ENCODE measurements at regions not wholly inside any gene's neighbourhood (a gene's known extent, or its start where the extent isn't known, plus 50 kb on each side); places are given as distances from the start of the nearest gene placed in this dataset.

DNA sequence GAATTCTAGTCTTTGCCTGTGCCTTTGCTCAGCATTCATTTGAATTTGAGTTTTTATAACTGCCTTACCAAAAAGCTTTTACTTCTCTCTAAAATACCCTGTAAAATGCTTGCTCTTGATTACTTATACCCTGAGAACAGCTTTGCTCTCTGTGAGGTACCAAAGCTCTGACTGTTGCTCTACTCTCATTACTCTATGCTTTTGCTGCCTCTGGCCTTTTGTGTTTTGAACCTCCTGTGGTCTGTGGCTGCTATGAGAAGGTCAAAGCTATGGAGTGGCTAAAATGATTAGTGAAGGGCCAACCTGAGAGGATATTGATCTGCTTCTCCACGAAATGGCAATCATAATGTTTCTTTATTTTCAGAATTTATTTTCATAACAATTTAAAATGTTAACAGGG, 375.6 kb upstream of the IMPG1 start:
- DNase-seq (no peak), ATAC-seq (ENCODE audit: poor library complexity) (no peak)
- intact Hi-C loops (cut with DNase I), result no loop called here

- no peak for DNase-seq
- ATAC-seq (ENCODE audit: poor library complexity), result no peak
- intact Hi-C loops (cut with DNase I), result no loop called here
Measured at GRCh38 chr6:76441875-76442274, 369.4 kb upstream of the IMPG1 start.

DNA sequence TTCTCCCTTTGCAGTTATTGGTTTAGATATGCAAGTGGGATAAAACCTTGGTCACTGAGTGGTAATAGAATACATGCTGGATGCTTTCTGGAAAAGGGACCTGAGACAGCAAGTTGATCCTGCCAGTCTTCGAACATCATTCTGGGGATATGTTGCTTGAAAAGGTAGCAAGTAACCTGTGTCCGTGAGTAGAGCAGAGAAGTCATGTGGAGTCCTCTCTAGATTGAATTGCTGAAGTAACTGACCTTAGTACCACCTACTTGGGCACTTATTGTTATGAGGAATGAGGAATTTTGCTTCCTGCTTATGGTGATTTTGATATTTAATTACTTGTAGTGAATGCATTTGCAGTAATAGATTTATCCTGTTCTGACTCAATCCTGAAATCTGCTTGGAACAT, 367.3 kb upstream of the IMPG1 start:
- intact Hi-C loops (cut with DNase I), result no loop called here
- ATAC-seq (ENCODE audit: poor library complexity) (no peak), DNase-seq (no peak)

DNA sequence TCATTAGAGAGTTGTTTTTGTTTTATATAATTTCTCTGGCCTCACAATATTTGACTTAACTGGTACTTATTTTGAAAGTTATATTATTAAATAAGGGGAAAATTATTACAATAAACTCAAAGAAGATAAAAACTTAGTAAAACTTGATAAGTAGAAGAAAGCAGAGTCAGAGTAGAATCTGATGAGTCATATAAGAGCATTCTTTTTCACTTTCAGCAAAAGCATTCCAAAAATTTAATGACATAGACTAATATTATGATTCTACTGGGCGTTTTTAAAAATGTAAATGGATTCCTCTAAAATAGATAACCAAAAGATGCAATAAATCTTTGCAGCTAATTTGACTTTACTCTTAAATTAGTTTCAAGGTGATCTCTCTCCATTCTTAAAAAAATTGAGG, 366.3 kb upstream of the IMPG1 start:
- intact Hi-C loops (cut with DNase I), result no loop called here
- ATAC-seq (ENCODE audit: poor library complexity), result no peak

DNA sequence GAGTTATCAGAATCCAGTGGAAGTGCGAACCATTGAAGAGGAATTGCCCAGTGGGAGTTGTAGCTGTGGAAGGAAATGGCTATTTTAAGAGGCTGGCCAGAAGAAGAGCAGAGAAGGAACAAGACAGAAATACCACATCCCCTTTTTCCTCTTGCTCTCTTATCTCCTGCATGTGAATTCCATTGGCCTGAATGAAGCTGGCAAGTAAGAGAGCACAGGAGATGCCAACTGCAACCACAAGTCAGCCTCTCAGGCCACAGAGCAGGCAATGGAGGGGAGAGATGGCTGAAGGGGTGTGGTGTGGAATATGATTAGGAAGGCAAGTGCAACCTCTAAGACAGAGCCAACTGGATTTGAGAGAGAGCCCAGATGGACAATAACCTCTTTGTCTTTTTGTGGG, 362.7 kb upstream of the IMPG1 start:
- intact Hi-C loops (cut with DNase I), result no loop called here
- DNase-seq (no peak), ATAC-seq (ENCODE audit: poor library complexity) (no peak)

More for the DNA sequence above, 366.3 kb upstream of the IMPG1 start:
- no peak for DNase-seq

GRCh38 chr6:76422511-76423213, 350.2 kb upstream of the IMPG1 start:
- no peak for ATAC-seq (ENCODE audit: poor library complexity)
- no peak for DNase-seq
- intact Hi-C loops (cut with DNase I), result no loop called here

- intact Hi-C loops (cut with DNase I), result no loop called here
- DNase-seq, result no peak
- no peak for ATAC-seq (ENCODE audit: poor library complexity)
Measured at GRCh38 chr6:76420094-76420493, 347.6 kb upstream of the IMPG1 start.

DNA sequence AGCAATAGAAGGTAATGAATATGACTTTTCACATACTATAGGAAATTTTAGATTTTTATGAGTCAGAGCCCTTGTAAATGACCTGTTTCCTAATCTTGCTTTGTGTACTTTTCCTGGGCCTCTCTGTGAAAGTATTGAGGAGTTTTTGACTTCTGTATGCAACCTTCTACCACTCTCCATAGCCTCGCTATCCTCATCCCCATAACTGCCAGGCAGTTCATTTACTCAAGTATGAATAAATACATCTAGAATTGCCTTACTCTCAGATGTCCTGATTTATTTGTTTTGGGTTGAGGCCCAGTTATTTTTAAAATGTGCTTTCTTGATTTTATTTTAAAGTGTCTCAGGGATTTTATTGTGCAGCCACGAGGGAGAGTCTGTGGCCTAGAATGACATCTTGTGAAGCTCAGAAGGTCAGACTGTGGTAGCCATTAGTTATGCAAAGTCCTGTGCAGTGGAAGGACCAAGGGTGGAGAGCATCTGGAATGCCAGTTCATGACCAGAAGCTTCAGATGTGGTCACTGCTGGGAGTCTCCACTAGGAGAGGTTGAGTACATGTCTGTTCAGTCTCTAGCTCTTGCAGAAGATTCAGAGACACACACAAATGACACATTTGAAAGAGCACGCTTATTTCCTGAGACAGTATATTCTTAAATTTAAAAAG, 346.2 kb upstream of the IMPG1 start:
- no peak for ATAC-seq (ENCODE audit: poor library complexity)
- intact Hi-C loops (cut with DNase I), result no loop called here

GRCh38 chr6:76416821-76417605, 344.6 kb upstream of the IMPG1 start:
- no peak for ATAC-seq (ENCODE audit: poor library complexity)
- no peak for DNase-seq
- intact Hi-C loops (cut with DNase I), result no loop called here

More for the DNA sequence above, 346.2 kb upstream of the IMPG1 start:
- no peak for DNase-seq

DNA sequence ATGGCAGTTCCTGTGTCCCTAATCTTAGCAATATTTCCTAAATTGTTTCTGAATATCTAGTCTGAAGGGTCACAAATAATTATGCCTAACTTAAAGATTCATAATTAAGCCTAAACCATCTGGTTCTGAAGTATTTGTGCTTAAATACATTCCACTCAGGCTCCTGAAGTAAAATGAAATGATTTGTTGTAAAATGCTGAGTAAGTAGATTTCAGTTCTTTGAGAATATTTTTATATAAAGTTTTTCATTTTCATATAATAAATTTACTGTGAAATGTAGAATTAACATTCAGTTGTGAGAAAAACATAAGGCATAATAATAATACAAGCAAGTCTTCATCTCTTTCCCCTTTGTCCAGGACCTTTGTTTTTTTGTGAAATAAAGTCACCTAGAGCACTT, 330.6 kb upstream of the IMPG1 start:
- ATAC-seq (ENCODE audit: poor library complexity) (no peak), DNase-seq (no peak)
- intact Hi-C loops (cut with DNase I), result no loop called here

- DNase-seq (no peak), ATAC-seq (ENCODE audit: poor library complexity) (no peak)
- intact Hi-C loops (cut with DNase I), result no loop called here
Measured at GRCh38 chr6:76397966-76398365, 325.5 kb upstream of the IMPG1 start.

DNA sequence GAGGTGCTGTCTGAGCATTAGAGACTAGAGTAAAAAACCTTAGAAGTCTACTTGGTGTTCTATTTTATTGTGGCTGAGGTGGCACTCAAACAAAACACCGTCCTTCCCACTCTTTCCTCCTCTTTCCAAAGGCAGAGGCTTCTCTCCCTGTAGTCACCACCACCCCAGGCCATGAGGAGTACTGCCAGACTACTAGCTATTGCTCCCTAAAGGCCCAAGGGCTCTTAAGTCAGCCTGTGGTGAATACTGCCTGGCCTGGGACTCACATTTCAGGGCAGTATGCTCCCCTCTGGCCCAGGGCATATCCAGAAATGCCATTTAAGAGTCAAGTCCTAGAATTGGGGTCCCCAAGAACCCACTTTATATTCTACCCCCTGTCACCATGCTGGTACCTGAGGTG, 309.7 kb upstream of the IMPG1 start:
- no peak for ATAC-seq (ENCODE audit: poor library complexity)
- intact Hi-C loops (cut with DNase I), result no loop called here
- no peak for DNase-seq

DNA sequence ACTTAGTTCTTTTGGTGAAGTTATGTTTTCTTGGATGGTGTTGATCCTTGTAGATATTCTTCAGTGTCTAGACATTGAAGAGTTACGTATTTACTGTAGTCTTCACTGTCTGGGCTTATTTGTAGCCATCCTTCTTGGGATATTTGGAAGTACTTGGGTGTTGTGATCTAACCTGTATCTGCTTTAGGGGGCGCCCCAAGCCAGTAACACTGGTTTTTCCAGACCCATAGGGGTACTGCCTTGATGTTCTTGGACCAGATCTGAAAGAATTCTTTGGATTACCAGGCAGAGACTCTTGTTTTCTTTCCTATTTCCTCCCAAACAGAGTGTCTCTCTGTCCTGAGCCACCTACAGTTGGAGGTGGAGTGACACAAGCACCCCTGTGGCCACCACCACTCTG, 309.1 kb upstream of the IMPG1 start:
- intact Hi-C loops (cut with DNase I), result no loop called here
- ATAC-seq (ENCODE audit: poor library complexity), result no peak
- DNase-seq, result no peak

DNA sequence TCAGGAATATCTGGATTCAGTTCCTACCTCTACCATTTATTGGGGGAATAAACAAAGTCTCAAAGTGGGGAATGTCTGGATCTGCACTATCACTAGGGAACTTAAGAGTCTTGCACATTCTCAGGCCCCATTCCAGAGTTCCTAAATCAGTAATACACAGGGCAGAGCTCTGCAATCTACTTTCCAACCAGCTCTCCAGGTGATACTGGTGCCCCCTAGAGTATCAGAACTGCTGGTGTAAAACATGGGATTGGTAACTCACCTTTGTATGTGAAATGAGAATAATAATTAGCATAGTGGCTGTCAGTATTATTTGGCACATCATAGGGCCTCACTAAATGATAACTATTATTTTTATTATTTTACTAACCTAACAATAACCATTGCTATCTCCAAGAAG, 278.8 kb upstream of the IMPG1 start:
- intact Hi-C loops (cut with DNase I), result loop anchor here (5.0 kb wide), 1 partner anchor 419 kb away; no protein-coding TSS in a partner anchor
- no peak for DNase-seq
- peak; percentile 51 for ATAC-seq (ENCODE audit: poor library complexity)

GRCh38 chr6:76347539-76347938, 275.1 kb upstream of the IMPG1 start:
- intact Hi-C loops (cut with DNase I), result no loop called here
- no peak for ATAC-seq (ENCODE audit: poor library complexity)
- no peak for DNase-seq

DNA sequence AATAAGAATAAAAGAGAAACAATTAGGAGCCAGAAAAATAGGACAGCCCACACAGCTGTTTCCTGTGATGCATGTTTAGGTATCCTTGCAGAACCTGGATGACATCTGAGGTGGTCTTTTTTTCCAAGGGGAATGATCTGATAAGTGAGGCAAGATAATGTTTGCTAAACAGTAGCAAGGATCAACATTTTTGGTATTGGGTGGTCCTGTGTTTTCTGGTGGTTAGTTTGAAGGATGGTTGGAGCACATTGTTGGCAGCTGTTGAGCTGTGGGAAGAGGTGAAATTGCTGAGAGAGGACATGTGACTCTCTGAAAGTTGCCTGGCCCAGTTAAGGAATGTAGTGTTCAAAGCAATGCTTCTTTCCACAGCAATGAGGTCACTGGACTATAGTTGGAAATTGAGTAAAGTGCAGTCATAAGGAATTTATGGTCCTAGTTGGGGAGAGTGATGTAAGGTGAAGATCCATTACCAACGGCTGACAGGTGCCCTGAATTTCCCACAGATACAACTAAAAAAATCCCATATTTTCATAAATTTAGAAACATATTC, 270.2 kb upstream of the IMPG1 start:
- intact Hi-C loops (cut with DNase I), result no loop called here
- no peak for ATAC-seq (ENCODE audit: poor library complexity)

DNA sequence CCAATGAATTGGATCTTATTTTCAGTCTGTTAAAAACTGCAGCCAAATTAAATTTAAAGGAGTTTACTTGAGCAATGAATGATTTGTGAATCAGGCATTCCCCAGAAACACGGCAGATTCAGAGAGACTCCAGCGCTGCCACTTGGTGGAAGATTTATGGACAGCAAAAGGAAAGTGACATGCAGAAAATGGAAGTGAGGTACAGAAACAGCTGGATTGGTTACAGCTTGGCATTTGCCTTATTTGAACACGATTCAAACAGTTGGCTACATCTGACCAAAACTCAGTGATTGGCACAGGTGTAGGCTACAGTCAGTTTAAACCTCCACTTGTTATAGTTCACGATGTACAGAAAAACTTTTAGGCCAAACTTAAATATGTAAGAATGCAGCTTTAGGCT, 257.6 kb upstream of the IMPG1 start:
- ATAC-seq (ENCODE audit: poor library complexity), result no peak
- intact Hi-C loops (cut with DNase I), result no loop called here
- DNase-seq, result no peak

More for the DNA sequence above, 270.2 kb upstream of the IMPG1 start:
- no peak for DNase-seq

GRCh38 chr6:76326871-76327270, 254.4 kb upstream of the IMPG1 start:
- ATAC-seq (ENCODE audit: poor library complexity) (no peak), DNase-seq (no peak)
- intact Hi-C loops (cut with DNase I), result no loop called here

All from Right ventricle myocardium superior (tissue), 1 donor.